ENCODE measurements at regions not wholly inside any gene's neighbourhood (a gene's known extent, or its start where the extent isn't known, plus 50 kb on each side); places are given as distances from the start of the nearest gene placed in this dataset.

DNA sequence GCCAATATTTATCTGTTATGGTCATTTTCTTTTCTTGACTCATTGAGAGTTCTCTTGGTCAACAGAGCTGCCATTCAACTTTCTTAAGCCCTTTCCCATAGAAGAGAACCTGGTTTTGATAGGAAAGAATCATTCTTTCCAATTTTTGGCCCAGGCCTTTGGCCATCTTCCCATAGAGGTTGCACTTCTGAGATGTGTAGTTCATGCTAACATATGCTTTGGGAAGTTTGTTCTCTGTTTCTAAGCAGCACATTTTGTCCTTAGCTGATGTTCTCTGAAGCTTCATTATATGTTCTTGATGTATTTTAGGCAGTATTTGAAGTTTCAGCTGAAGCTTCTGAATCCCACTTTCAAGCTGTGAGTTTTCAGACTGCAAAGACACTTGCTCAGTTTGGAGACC is 161.1 kb downstream of the VEGFC start:
- no peak for DNase-seq (ENCODE audit: low spot score)
